Type B pancreatic cell (in vitro differentiated cells): ENCODE measurements at regions not wholly inside any gene's neighbourhood (a gene's known extent, or its start where the extent isn't known, plus 50 kb on each side); places are given as distances from the start of the nearest gene placed in this dataset.

Experiments
- DNase-seq: peaks from one replicate; pipeline ENCODE4 v3.0.0; 2021; ENCODE audit warnings: mixed read lengths; ENCODE audit not compliant: unreplicated experiment; ENCODE audit errors: extremely low spot score
- H3K27ac Mint-ChIP-seq: 2 replicates; pipeline ENCODE4 v1.8.0; 2021; ENCODE audit warnings: mild to moderate bottlenecking, mixed read lengths
- H3K27me3 Mint-ChIP-seq: 2 replicates; pipeline ENCODE4 v1.8.0; 2021; ENCODE audit warnings: mixed read lengths
- H3K36me3 Mint-ChIP-seq: 2 replicates; pipeline ENCODE4 v1.8.0; 2021; ENCODE audit warnings: mixed read lengths
- H3K4me1 Mint-ChIP-seq: one replicate; pipeline ENCODE4 v1.8.0; 2021; ENCODE audit warnings: mixed read lengths; ENCODE audit not compliant: unreplicated experiment
- H3K4me3 Mint-ChIP-seq: 2 replicates; pipeline ENCODE4 v1.8.0; 2021; ENCODE audit warnings: mild to moderate bottlenecking, mixed read lengths
- H3K9me3 Mint-ChIP-seq: 2 replicates; pipeline ENCODE4 v1.8.0; 2021; ENCODE audit warnings: mixed read lengths
- TF ChIP-seq, protein P1 (sequence below): fragments of 200-600 bp; sonication (generic); conservative IDR thresholded peaks from 2 replicates; pipeline ENCODE4 v1.5.0; 2021; ENCODE audit warnings: antibody characterized with exemption, mild to moderate bottlenecking

DNA sequence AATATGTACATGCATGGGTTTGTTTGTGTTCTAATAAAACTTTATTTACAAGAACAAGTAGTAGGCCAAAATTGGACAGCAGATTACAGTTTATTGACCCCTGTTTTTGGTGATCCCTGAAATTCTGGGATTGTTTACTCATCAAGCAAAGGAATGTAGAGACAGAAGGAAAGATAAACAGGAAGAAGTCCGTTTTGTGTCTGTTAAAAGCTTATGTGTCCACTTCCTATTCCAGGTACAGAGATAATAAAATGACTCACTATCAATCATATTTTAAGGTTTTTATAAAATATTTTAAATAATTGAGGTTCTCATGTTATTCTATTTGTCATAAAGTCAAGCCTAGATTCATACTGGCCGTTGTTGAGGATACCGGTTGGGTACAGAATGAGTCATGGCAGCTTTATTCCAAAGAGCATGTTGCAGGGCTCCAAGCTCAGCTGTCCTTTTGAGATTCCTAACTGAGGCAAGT, 214.9 kb upstream of the DAB2 start:
- no peaks in the 10 kb centered on the region for H3K27me3 Mint-ChIP-seq
- H3K36me3 Mint-ChIP-seq: no peaks in the 10 kb centered on the region
- DNase-seq: no peak
- TF ChIP-seq, protein P1, sequence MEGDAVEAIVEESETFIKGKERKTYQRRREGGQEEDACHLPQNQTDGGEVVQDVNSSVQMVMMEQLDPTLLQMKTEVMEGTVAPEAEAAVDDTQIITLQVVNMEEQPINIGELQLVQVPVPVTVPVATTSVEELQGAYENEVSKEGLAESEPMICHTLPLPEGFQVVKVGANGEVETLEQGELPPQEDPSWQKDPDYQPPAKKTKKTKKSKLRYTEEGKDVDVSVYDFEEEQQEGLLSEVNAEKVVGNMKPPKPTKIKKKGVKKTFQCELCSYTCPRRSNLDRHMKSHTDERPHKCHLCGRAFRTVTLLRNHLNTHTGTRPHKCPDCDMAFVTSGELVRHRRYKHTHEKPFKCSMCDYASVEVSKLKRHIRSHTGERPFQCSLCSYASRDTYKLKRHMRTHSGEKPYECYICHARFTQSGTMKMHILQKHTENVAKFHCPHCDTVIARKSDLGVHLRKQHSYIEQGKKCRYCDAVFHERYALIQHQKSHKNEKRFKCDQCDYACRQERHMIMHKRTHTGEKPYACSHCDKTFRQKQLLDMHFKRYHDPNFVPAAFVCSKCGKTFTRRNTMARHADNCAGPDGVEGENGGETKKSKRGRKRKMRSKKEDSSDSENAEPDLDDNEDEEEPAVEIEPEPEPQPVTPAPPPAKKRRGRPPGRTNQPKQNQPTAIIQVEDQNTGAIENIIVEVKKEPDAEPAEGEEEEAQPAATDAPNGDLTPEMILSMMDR: no peak
- no peaks in the 10 kb centered on the region for H3K4me1 Mint-ChIP-seq
- no peak overlapping the region for H3K4me3 Mint-ChIP-seq
- H3K27ac Mint-ChIP-seq: no peak overlapping the region
- no peaks in the 10 kb centered on the region for H3K9me3 Mint-ChIP-seq

DNA sequence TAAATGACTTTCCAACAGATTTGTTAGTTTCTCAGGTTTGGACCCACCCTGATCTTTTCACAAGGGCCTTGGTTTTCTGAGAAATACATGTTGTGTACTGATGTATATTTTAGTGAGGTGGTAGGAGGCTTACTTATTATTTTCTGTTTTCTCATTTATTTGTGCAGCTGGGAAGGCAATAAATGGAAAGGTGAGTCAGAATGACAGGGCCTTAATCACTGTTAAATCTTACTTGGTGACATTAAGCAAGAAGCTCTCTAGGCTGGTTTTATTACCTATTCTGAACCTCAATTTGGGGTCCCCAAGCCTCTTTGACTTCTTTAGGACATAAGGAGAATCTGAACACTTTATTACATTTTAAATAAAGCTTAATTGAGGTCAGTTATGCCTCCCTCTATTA, 214.0 kb upstream of the DAB2 start:
- Mint-ChIP-seq H3K9me3 (no peaks in the 10 kb centered on the region), H3K27me3 (no peaks in the 10 kb centered on the region), H3K4me3 (no peak overlapping the region), H3K27ac (no peak overlapping the region), H3K4me1 (no peaks in the 10 kb centered on the region), H3K36me3 (no peaks in the 10 kb centered on the region)
- DNase-seq: no peak
- TF ChIP-seq, protein P1: no peak

DNA sequence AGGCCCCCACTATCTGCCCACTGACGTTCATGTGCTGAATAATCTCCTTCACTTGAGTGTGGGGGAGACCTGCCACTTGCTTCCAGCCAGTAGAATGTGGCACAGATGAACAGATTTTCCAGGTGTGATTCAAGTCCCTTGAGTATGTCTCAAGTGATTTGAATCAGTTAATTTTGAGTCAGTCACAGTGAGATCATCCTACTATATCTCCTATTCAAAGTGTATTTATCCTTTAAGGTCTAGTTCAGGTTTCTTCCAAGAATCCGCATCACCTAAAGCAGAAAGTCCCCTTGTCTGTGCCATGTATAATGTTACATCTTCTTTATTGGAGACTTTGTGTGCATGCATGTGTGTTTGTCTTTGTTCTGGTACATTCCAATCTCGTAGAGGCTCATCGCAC, 208.3 kb upstream of the DAB2 start:
- Mint-ChIP-seq H3K27ac (no peak overlapping the region), H3K9me3 (no peaks in the 10 kb centered on the region), H3K27me3 (peaks cover 4% of the 10 kb centered on the region), H3K4me3 (no peak overlapping the region), H3K4me1 (no peaks in the 10 kb centered on the region), H3K36me3 (no peaks in the 10 kb centered on the region)
- TF ChIP-seq, protein P1: no peak
- no peak for DNase-seq

DNA sequence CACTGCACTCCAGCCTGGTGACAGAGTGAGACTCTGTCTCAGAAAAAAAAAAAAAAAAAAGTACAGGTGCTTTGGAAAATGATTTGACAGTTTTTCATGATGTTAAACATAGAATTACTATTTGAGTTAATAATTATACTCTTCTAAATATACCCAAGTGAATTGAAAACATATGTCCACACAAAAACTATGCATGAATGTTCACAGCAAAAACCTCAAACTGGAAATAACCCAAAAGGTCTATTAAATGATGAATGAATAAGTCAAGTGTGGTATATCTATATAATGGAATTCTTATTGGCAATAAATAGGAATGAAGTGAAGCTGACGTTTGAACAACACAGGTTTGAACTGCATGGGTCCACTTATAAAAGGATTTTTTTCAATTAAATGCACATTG, 207.2 kb upstream of the DAB2 start:
- H3K4me1 Mint-ChIP-seq: no peaks in the 10 kb centered on the region
- TF ChIP-seq, protein P1: no peak
- no peak overlapping the region for H3K27ac Mint-ChIP-seq

DNA sequence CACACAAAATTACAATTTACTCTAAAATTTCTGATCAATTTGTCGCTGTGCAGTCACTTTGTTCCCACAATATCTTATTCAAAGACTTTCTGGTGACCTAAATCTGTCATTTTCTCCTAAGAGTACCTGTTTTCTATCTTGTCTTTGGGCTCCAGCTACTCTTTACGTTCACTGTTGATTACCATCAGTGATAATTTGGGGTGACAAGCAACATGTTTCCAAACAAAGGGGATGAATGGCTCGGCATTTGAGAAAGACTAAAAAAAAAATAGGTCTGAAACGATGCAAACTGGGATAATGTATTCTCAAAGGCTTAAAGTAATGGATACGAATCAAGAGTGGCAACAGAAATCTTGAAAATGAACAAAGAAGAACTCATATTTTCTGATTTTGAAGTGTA, 205.2 kb upstream of the DAB2 start:
- no peak for DNase-seq
- Mint-ChIP-seq H3K4me3 (no peak overlapping the region), H3K9me3 (no peaks in the 10 kb centered on the region), H3K36me3 (no peaks in the 10 kb centered on the region), H3K27me3 (peaks cover 4% of the 10 kb centered on the region), H3K27ac (no peak overlapping the region), H3K4me1 (no peaks in the 10 kb centered on the region)
- TF ChIP-seq, protein P1: no peak

More for the DNA sequence above, 207.2 kb upstream of the DAB2 start:
- no peaks in the 10 kb centered on the region for H3K9me3 Mint-ChIP-seq
- H3K27me3 Mint-ChIP-seq: peaks cover 4% of the 10 kb centered on the region
- no peak for DNase-seq
- no peaks in the 10 kb centered on the region for H3K36me3 Mint-ChIP-seq
- no peak overlapping the region for H3K4me3 Mint-ChIP-seq

DNA sequence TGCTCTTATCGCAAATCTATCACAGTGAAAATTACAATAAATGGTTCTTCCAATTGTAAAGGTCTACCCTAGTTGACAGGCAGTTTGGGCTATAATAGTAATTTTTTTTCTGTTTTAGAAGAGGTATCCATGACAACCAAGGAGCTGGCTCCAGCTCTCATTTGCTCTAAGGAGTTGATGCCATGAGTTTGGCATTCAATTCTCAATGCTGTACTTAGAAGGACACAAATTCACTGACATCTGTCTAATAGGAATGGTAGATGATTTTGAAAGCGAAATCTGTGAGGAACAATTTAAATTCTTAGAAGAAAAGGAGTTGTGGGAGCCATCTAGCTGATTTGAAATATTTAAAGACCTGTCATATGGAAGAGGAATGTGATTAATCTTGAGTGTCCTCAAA, 203.6 kb upstream of the DAB2 start:
- Mint-ChIP-seq H3K27ac (no peak overlapping the region), H3K4me3 (no peak overlapping the region), H3K9me3 (peaks cover 4% of the 10 kb centered on the region), H3K27me3 (peaks cover 4% of the 10 kb centered on the region), H3K4me1 (peaks cover 4% of the 10 kb centered on the region), H3K36me3 (no peaks in the 10 kb centered on the region)
- DNase-seq: no peak
- TF ChIP-seq, protein P1: no peak
